Medulla oblongata (tissue), 1 donor: ENCODE measurements at regions not wholly inside any gene's neighbourhood (a gene's known extent, or its start where the extent isn't known, plus 50 kb on each side); places are given as distances from the start of the nearest gene placed in this dataset.
"Not testable (repeated sequence)": the region's sequence is repeated elsewhere in the genome, so short reads cannot be mapped to it uniquely, and the experiment has no call there.

ENCODE experiments used
- DNase-seq: peaks from one replicate; pipeline ENCODE4 v3.0.0-alpha.2; 2015; ENCODE audit errors: extremely low spot score

DNA sequence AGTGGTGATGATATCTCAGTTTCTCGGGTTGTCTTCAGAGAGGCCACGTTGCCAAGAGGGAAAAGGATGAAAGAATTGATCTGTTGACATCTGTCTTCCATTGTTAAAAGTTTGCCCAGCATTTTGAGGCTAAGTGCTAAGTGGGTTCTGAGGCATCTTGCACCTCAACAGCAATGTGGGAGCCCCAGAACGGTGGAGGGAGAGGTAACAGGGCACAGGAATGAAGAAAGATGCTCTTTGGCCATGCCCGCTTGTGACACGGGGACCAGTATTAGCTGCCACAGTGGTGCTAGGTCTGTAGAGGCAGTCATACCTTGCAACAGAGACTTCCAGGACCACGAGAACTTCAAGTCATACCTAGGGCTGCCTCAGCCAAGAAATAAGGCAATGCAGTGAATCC lies 106.6 kb upstream of the NUPR2 start:
- no peak for DNase-seq

DNA sequence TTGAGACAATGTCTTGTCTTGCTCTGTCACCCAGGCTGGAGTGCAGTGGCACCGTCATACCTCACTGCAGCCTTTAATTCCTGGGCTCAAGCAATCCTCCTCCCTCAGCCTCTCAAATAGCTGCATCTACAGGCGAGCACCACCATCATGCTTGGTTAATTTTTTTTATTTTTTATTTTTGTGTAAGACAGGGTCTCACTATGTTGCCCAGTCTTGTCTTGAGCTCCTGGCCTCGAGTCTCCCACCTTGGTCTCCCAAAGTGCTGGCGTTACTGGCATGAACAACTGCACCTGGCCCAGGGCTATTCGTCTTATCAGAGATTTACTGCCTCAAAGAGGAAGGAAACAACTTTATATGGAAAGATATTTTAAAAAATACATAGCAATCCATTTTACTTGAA lies 102.8 kb upstream of the NUPR2 start:
- no peak for DNase-seq

DNA sequence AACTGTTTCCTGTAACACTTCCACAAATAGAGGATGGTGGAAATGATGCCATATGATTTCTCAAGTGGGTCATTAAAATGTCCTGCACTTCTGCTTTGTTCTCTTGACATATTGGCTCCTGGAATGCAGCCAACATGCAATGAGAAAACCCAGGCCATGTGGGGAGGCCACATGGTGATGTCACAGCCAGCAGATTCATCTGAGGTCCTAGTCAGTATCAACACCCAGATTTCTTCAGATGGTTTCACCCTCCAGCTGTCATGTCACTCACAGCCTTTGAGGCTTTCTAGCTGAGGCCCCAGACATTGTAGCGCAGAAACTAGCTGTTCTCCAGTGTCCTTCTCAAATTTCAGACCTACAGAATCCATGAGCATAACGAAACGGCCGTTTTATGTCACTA lies 102.3 kb upstream of the NUPR2 start:
- peak; percentile 30 for DNase-seq

DNA sequence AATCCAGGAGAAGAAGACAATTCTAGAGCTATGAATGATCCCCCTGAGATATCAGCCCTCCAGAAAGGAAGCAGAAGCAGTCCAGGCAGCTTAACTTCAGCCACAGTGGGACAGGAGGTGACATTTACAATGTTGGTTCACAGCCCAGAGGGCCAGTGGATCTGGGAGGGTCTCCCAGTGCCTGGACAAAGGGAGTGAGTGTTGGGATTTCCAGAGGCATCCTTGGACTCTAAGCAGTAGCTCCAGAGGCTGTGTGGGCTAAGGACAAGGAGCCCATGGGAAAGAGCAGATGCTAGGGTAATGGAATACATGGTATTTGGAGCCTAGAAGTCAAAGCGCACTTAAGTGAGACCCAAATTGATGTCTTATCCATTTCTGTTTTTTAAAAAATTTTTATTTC lies 97.4 kb upstream of the NUPR2 start:
- no peak for DNase-seq

DNA sequence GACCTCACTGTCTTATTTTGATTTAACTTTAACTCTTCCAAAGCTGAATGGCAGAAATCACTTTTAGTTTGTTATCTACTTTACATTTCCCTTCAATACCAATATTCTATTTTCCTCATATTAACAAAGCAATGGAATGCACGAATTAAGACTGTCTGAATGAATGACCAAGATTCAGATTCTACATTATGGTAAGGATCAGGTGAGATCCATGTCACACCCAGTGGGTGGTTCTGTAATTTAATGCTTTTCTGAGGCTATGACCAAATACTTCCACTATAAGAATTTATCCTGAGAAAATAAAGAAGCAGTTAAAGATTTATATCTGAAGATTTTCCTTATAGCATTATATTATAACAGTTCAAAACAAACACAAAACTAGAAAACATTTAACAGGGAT lies 90.2 kb upstream of the NUPR2 start:
- no peak for DNase-seq

DNA sequence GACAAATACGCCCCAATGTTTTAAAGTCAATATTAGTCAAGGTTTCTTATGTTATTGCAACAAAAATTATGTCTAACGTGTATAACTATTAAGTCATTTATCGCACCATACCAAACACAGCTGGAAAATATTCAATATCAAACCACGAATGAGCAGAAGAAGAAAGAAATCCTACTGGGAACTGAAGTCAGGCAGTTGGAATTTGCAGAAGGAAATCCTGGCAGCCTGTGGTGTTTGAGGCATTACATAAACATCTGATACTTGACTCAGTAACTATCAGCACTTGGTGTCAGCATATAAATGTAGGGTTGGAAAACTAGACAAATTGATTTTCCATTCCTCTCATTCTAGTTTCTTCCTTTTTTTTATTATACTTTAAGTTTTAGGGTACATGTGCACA lies 83.4 kb upstream of the NUPR2 start:
- no peak for DNase-seq

DNA sequence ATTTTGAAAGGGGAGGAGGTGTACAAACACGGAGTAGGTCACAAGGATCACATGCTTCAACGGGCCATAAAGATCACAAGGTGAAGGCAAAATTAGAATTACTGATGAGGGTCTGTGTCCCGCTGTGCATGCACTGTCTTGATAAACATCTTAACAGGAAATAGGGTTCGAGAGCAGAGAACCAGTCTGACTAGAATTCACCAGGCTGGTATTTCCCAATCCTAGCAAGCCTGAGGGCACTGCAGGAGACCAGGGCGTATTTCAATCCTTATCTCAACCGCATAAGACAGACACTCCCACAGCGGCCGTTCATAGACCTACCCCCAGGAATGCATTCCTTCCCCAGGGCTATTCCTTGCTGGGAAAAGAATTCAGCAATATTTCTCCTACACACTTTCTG lies 80.0 kb upstream of the NUPR2 start:
- not testable (repeated sequence) for DNase-seq

DNA sequence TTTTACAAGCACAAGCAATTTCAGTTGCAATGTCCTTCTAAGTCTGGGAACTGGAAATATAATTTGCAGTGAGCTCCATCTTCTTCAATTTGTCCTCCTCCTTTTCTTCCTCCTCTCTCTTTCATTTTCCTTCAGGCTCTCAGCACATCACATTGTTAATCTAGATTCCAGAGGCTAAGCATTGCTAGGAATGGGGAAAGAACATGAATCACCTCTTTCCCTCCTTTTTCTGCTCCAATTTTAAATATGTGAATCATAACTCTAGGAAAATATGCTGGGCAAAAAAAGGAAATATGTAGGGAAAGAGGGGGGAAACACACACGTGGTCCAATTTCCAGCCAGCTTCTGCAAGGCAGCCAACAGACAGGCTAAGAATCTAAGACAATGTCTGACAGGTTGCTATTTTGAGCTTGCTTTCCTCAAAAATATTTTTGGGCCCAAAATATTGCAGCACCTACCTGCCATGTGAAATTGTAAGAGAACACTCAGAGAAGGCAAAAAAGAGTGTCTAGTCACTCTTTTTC lies 72.7 kb upstream of the NUPR2 start:
- no peak for DNase-seq

DNA sequence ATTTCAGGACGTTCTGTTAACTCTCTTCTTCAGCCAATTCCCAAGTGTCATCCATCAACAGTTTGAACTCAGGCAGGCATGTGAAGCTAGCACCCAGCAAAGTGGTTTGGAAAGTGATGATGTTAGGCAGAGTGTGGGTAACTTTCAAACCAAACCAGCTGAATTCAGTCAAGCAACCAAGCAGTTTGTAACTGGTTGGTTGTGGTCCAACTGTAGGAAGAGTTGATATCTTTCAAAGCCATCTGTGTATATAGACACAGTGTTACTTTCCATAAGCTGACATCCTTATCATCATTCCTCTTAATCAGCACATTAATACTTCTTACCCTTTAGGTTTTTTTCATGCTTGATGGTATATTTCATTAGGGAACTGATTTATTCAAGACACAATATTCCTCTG lies 72.2 kb upstream of the NUPR2 start:
- no peak for DNase-seq

DNA sequence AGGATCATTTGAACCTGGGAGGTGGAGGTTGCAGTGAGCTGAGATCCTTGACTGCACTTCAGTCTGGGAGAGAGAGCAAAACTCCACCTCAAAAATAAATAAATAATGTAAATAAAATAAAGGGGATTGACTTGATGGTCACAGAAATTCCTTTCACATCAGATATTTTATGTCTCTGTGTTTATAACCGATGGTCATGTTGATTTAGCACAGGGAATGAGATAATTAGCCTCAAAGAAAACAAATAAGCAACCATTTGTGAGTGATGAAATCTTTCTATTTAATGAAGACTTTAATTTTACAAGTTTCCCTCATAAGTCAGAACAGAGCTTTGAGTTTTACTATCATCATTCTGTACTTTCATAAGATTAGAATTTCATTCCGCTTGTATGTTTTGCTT lies 64.8 kb upstream of the NUPR2 start:
- DNase-seq, result no peak

DNA sequence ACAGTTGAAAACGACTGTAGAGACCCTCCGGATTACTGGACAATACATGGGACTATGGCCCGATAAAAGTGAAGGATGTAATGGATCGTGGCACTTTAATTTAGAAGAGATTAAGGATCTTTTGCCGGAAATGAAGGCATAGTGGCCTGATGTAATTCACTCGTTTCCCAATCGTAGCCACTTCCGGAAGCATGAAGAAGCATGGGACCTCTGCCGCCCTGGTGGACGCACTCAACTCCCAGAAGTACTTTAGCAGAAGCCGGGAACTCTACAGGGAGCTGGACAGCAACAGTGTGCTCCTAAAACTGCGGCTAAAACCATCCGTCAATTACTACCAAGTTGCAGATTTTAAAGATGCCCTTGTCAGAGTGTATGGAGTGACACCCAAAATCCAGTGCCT lies 59.6 kb upstream of the NUPR2 start:
- no peak for DNase-seq

DNA sequence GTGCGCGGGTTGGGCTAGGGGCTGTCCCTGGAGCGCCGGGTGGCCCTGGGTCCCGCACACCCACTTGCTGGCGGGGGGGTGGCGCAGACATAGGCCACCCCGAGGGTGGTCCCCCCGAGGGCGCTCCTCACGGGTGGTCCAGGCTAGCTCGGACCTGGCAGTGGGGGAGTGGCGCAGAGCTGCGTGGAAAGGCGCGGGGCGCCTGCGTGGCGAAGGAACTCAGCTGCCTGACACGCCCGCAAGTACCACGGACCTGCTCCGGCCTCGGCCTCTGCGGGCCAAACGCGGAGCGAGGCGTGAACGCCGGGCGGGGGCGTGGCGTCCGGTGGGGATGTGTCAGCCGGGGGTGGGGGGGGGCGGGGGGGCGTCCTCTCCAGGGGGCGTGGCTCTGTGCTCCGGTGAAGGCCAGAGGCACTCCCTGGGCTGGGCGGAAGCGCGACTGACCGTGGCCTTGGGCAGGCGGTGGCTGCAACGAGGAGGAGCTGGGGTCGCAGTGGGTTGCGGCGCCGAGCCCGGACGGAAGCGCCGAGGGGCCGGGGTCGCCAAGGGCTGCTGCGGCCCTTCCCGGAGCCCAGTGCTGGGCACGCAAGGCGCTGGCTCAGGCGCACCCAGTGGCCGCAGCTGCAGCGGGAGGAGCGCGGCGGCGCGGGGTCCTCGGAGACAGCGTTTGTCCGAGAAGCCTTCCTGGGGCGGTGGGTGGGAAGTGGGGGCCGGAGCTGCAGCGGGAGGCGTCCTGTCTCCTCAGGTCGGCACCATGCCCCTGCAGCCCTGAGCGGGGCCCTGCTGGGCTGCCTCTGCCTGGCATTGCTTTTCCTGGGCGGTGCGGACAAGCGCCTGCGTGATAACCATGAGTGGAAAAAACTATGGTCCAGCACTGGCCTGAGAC lies 58.9 kb upstream of the NUPR2 start:
- DNase-seq, result no peak

DNA sequence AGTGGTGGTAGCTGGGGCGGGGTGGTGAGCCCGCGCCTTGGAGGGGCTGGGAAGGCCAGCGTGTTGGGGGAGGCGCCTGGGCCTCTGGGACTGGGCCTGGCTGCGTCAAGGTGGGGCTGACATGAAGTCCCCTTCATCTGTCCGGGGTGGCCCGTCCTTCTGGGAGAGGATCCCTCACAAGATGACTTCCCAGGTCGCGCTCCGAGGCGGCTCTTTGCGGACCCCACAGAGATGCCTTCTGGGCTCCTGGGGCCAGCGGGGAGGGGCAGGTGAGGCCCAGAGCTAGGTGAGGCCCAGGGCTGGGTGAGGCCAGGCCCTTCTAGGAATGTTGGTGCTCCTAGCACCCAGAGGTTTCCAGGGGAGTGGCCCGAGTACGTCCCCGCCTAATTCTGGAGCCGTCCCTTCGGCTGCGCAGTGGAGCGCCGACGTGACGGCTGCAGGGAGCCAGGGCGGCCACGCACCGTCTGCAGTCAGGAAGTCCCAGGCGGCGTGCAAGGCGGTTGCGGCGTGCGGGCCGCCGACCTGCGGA lies 58.2 kb upstream of the NUPR2 start:
- no peak for DNase-seq
